ENCODE measurements at regions not wholly inside any gene's neighbourhood (a gene's known extent, or its start where the extent isn't known, plus 50 kb on each side); places are given as distances from the start of the nearest gene placed in this dataset.
"Not testable (repeated sequence)": the region's sequence is repeated elsewhere in the genome, so short reads cannot be mapped to it uniquely, and the experiment has no call there.

- DNase-seq = not testable (repeated sequence)
Observed at GRCh38 chr15:21357056-21357455, 83.2 kb downstream of the POTEB3 start.

- DNase-seq = not testable (repeated sequence)
Observed at GRCh38 chr15:21355944-21356343, 84.4 kb downstream of the POTEB3 start.

- DNase-seq = not testable (repeated sequence)
Observed at GRCh38 chr15:21354597-21354996, 85.7 kb downstream of the POTEB3 start.

DNA sequence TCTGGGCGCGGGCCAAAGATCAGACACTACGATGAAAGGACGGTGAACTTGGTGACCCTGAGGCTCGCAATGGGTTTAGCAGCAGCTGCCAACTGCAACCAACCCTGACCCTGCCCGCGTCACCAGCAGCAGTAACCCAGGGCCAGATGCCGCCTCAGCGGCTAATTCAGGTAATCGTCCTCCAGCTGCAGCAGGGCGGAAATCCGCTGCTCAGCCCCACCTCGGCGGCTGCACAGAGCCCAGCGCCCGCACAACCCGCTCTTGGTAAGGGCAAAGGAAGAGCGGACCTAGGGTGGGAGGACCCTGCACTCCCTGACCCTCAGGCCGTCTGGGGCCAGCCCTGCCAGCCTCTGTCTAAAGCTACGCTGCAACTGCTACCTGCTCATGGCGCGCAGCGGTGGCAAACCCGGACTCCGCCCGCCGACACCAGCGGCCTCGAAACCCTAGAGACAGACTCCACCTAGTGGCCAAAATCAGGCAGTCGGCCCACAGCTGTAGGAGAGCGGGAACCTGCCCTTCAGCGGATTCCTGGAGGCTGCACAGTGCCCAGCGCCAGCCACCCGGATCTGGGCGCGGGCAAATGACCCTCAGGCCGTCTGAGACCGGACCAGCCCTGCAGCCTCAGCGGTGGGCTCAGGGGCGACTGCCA, 87.5 kb downstream of the POTEB3 start:
- DNase-seq = not testable (repeated sequence)

- DNase-seq = not testable (repeated sequence)
Observed at GRCh38 chr15:21344960-21345359, 95.3 kb downstream of the POTEB3 start.

DNA sequence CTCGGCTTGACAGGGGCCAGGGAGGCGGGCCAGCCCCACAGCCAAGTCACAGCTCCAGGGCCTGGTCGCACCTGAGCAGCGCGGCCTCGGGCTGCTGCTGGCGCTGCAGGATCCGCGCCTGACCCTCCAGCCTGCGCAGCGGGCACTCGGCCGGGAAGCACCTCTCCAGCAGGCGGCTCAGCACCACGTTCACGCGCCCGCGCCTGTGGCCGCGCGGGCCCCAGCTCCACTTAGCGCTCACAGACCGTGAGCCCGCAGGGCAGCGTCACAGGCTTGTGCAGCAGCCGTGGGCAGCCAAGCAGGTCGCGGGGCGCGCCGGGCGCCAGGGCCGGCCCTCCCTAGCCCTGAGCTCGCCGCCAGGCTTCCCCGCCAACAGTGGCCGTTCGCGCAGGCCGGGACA, 95.8 kb downstream of the POTEB3 start:
- not testable (repeated sequence) for DNase-seq

DNA sequence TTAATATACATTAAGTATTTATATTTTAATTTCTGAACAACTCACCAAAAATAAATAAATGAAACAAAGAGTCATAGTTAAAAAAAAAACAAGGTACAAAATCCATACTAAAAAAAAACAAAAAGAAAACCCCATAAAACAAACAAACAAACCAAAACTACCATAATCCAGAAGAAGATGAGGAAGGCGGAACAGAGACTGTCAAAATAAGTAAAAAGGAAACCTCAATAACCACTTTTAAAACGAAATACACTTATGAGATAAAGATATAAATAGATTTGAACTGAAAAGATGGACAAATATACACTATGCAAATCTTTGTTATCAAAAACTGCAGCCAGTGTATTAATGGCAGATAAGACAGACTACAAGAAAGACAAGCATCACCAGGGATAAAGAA, 103.3 kb downstream of the POTEB3 start:
- DNase-seq = not testable (repeated sequence)

- peak in 1 of 5 donors; percentile 26 for DNase-seq
Observed at GRCh38 chr15:21324720-21325460, 115.4 kb downstream of the POTEB3 start.

GRCh38 chr15:21284353-21284752, 155.9 kb downstream of the POTEB3 start:
- not testable (repeated sequence) for DNase-seq

GRCh38 chr15:21283210-21283609, 157.1 kb downstream of the POTEB3 start:
- not testable (repeated sequence) for DNase-seq

- not testable (repeated sequence) for DNase-seq
Observed at GRCh38 chr15:21280272-21280671, 160.0 kb downstream of the POTEB3 start.

- peak in 1 of 5 donors; percentile 9 for DNase-seq
Observed at GRCh38 chr15:21272176-21272982, 167.9 kb downstream of the POTEB3 start.

DNA sequence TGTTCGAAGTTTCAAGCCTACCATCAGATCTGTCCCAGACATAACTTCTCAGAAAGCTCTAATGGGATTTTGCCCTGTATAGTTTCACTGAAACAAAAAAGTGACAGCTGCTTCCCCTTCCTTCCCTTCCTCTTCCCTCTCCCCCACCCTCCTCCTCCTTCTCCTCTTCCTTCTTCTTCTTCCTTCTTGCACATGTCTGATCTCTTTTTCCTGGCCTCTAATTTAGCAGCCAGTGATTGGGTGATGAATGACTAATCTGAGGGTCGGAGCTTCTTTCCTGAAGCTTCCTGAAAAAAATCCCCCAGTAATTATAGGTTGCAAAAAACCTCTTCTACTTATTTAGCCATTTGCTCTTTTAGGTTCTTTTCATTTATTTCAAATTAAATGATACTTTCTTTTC, 168.7 kb downstream of the POTEB3 start:
- peak in 1 of 5 donors; percentile 0 for DNase-seq

GRCh38 chr15:21270474-21270873, 169.8 kb downstream of the POTEB3 start:
- DNase-seq = peak in 1 of 5 donors; percentile 1

- not testable (repeated sequence) for DNase-seq
Observed at GRCh38 chr15:21269673-21270072, 170.6 kb downstream of the POTEB3 start.

GRCh38 chr15:21269121-21269520, 171.2 kb downstream of the POTEB3 start:
- DNase-seq = peak in 1 of 5 donors; percentile 2

DNA sequence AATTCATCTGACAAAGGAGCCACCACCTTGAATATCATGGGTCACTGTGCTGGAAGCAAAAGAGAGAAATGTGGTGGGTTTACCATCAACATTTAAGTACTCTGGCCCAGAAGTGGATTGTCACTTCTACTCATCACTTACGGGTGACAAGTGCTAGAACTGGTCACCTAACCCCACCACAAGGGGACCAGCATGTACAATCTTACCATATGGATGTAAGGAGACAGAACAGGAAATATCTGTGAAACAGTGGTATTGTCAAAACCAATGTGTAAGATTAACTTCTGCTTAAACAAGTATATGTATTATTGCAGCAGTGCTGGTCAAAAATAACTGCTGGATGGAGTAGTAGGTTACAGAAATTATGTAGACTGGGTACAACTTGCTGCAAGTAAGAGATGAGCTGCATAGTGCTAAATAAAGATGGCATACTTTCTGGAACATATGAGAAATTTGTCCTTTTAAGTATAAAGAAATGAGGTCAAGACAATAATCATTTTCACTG, 171.8 kb downstream of the POTEB3 start:
- DNase-seq = no peak

DNA sequence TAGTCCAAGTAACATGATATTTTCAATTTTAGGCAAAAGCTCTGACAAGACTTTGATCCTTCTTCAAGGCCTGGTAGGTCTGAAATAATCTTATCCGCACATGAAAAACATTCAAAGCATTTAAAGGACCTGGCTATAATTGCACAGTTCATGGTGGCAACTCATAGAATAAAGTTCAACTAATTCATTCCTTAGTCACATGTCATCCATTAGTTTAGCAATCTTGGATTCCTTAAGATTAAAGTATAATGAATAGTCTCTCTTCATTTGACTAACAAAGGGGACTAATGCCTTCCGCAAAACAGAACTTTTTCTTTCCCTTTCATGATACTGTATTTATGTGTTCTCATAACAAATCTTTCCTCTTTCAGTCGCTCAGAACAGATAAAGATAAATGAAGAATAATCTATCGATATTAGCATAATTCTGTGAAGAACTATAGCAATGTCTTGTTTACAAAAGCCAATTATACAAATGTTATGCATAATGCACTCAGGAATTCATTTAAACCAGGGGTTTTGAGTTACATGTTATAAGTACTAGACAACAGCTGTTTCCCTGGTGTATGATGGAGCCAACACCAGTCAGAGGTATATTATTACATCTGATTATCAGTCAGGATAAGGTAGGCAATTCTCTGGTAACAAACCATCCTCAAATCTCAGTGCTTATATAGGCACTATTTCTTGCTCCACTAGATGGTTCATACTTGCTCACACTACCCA, 172.5 kb downstream of the POTEB3 start:
- peak in 1 of 5 donors; percentile 8 for DNase-seq

- DNase-seq = no peak
Observed at GRCh38 chr15:21267226-21267625, 173.1 kb downstream of the POTEB3 start.

GRCh38 chr15:21265628-21266027, 174.7 kb downstream of the POTEB3 start:
- DNase-seq = not testable (repeated sequence)

- DNase-seq = peak in 1 of 5 donors; percentile 0
Observed at GRCh38 chr15:21262851-21263425, 177.4 kb downstream of the POTEB3 start.

All from T-helper 1 cell (primary cell).